Osteocyte (in vitro differentiated cells): ENCODE measurements at regions not wholly inside any gene's neighbourhood (a gene's known extent, or its start where the extent isn't known, plus 50 kb on each side); places are given as distances from the start of the nearest gene placed in this dataset.

ENCODE experiments used
- DNase-seq: peaks from one replicate; pipeline ENCODE4 v3.0.0; 2021; ENCODE audit warnings: mixed read lengths; ENCODE audit not compliant: unreplicated experiment; ENCODE audit errors: extremely low spot score
- H3K27ac Mint-ChIP-seq: one replicate; pipeline ENCODE4 v1.8.0; 2021; ENCODE audit warnings: mild to moderate bottlenecking, mixed read lengths; ENCODE audit not compliant: unreplicated experiment
- H3K27me3 Mint-ChIP-seq: one replicate; pipeline ENCODE4 v1.8.0; 2021; ENCODE audit warnings: mixed read lengths; ENCODE audit not compliant: unreplicated experiment
- H3K36me3 Mint-ChIP-seq: one replicate; pipeline ENCODE4 v1.8.0; 2021; ENCODE audit warnings: mixed read lengths; ENCODE audit not compliant: unreplicated experiment
- H3K4me1 Mint-ChIP-seq: one replicate; pipeline ENCODE4 v1.8.0; 2021; ENCODE audit warnings: mixed read lengths; ENCODE audit not compliant: unreplicated experiment
- H3K4me3 Mint-ChIP-seq: one replicate; pipeline ENCODE4 v1.8.0; 2021; ENCODE audit warnings: mild to moderate bottlenecking, moderate library complexity, mixed read lengths; ENCODE audit not compliant: unreplicated experiment
- H3K9me3 Mint-ChIP-seq: one replicate; pipeline ENCODE4 v1.8.0; 2021; ENCODE audit warnings: mixed read lengths; ENCODE audit not compliant: unreplicated experiment
- TF ChIP-seq, protein P1 (sequence below): fragments of 200-600 bp; sonication (generic); IDR thresholded peaks from 2 replicates; pipeline ENCODE4 v1.5.0; 2021; ENCODE audit warnings: antibody characterized with exemption, mild to moderate bottlenecking, moderate library complexity

DNA sequence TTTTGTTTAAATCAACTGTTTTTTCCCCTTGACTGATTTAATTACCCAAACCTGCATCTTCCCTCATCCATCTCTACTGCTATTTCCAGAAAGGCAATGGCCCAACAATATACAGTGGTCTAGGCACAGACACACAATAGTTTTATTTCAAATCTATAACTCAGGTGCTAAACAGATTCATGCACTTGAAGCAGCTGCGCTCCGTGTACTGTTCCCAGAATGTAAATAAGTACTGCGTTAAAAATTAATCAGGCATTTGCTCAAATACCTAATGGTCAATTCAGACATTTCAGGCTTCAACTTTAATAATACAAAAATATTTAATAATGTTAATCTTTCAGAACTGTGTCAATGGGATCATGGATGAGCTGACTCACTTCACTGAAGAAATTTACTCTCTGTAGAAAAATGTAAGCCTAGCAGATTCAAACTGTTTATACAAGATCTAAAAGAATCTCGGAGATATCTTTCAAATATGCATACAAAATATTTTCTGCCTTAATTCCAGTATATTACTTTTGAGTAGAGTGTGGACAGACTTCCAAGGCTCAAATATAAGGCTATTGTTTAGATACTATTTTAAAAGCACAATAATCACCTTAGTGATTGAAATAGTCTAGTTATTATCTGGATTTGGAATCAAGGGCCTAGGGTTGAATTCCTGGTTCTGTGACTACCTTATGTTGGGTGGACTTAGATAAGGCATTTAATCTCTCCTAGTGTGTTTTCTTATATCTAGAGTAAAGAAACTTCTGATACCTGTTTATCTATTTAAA is 97.4 kb upstream of the PSMD7 start:
- Mint-ChIP-seq H3K36me3 (no peaks in the 10 kb centered on the region), H3K27ac (no peak overlapping the region)

GRCh38 chr16:74192281-74192797 is 104.3 kb upstream of the PSMD7 start:
- Mint-ChIP-seq H3K27ac (no peak overlapping the region), H3K36me3 (no peaks in the 10 kb centered on the region), H3K27me3 (peaks cover 33% of the 10 kb centered on the region), H3K4me1 (peaks cover 4% of the 10 kb centered on the region), H3K9me3 (no peaks in the 10 kb centered on the region), H3K4me3 (no peak overlapping the region)
- no peak for DNase-seq
- TF ChIP-seq, protein P1, sequence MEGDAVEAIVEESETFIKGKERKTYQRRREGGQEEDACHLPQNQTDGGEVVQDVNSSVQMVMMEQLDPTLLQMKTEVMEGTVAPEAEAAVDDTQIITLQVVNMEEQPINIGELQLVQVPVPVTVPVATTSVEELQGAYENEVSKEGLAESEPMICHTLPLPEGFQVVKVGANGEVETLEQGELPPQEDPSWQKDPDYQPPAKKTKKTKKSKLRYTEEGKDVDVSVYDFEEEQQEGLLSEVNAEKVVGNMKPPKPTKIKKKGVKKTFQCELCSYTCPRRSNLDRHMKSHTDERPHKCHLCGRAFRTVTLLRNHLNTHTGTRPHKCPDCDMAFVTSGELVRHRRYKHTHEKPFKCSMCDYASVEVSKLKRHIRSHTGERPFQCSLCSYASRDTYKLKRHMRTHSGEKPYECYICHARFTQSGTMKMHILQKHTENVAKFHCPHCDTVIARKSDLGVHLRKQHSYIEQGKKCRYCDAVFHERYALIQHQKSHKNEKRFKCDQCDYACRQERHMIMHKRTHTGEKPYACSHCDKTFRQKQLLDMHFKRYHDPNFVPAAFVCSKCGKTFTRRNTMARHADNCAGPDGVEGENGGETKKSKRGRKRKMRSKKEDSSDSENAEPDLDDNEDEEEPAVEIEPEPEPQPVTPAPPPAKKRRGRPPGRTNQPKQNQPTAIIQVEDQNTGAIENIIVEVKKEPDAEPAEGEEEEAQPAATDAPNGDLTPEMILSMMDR = no peak

More for the DNA sequence above, 97.4 kb upstream of the PSMD7 start:
- TF ChIP-seq, protein P1 = no peak
- no peaks in the 10 kb centered on the region for H3K9me3 Mint-ChIP-seq
- H3K4me3 Mint-ChIP-seq = no peak overlapping the region
- DNase-seq = no peak
- H3K27me3 Mint-ChIP-seq = peaks cover 13% of the 10 kb centered on the region
- no peaks in the 10 kb centered on the region for H3K4me1 Mint-ChIP-seq

- no peaks in the 10 kb centered on the region for H3K36me3 Mint-ChIP-seq
- DNase-seq = no peak
- H3K27me3 Mint-ChIP-seq = peaks cover 26% of the 10 kb centered on the region
- H3K4me3 Mint-ChIP-seq = no peak overlapping the region
- H3K4me1 Mint-ChIP-seq = peaks cover 17% of the 10 kb centered on the region
- TF ChIP-seq, protein P1 = no peak
- no peaks in the 10 kb centered on the region for H3K9me3 Mint-ChIP-seq
- no peak overlapping the region for H3K27ac Mint-ChIP-seq
These were observed 106.3 kb upstream of the PSMD7 start for GRCh38 chr16:74190292-74190691.

- Mint-ChIP-seq H3K4me3 (no peak overlapping the region), H3K27ac (no peak overlapping the region), H3K36me3 (no peaks in the 10 kb centered on the region), H3K27me3 (peaks cover 18% of the 10 kb centered on the region), H3K9me3 (no peaks in the 10 kb centered on the region), H3K4me1 (peaks cover 17% of the 10 kb centered on the region)
- TF ChIP-seq, protein P1 = no peak
- DNase-seq = no peak
These were observed 107.8 kb upstream of the PSMD7 start for GRCh38 chr16:74188856-74189255.

DNA sequence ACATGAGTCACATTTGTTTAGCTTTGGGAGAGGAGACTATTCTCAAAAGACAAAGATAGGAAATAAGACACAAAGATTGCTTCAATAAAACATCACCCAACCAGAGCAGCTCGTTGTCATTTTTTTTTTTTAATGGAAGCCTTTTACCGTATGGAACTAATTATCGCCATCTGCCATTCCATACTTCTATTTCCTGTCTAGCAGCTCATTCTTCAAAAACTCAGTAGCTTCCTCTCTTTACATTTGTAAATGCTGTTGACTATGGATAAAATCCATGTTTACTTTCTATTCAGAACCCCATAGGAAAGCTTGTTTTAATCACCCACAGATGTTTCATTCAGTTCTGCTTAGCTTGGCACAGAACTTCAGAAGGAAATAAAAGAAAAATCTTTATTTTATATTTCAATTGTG is 110.0 kb upstream of the PSMD7 start:
- peaks cover 8% of the 10 kb centered on the region for H3K27me3 Mint-ChIP-seq

More for the DNA sequence above, 110.0 kb upstream of the PSMD7 start:
- Mint-ChIP-seq H3K4me1 (peaks cover 17% of the 10 kb centered on the region), H3K9me3 (peaks cover 9% of the 10 kb centered on the region), H3K27ac (peak overlapping the region; percentile 67), H3K4me3 (peak overlapping the region; percentile 8), H3K36me3 (no peaks in the 10 kb centered on the region)
- TF ChIP-seq, protein P1 = no peak
- no peak for DNase-seq
